Stimulated activated CD4-positive, alpha-beta T cell treated with anti-CD3 and anti-CD28 coated beads, TNF-alpha, amount 100 ng/mL, for 4 hours (primary cell): ENCODE measurements at regions not wholly inside any gene's neighbourhood (a gene's known extent, or its start where the extent isn't known, plus 50 kb on each side); places are given as distances from the start of the nearest gene placed in this dataset.
"Not testable (repeated sequence)": the region's sequence is repeated elsewhere in the genome, so short reads cannot be mapped to it uniquely, and the experiment has no call there.

Experiments used
- DNase-seq, 3 experiments: peaks; one replicate each; pipeline ENCODE4 v3.0.0-alpha.2; 2020; ENCODE audit warnings: low read depth in 3 of 3

DNA sequence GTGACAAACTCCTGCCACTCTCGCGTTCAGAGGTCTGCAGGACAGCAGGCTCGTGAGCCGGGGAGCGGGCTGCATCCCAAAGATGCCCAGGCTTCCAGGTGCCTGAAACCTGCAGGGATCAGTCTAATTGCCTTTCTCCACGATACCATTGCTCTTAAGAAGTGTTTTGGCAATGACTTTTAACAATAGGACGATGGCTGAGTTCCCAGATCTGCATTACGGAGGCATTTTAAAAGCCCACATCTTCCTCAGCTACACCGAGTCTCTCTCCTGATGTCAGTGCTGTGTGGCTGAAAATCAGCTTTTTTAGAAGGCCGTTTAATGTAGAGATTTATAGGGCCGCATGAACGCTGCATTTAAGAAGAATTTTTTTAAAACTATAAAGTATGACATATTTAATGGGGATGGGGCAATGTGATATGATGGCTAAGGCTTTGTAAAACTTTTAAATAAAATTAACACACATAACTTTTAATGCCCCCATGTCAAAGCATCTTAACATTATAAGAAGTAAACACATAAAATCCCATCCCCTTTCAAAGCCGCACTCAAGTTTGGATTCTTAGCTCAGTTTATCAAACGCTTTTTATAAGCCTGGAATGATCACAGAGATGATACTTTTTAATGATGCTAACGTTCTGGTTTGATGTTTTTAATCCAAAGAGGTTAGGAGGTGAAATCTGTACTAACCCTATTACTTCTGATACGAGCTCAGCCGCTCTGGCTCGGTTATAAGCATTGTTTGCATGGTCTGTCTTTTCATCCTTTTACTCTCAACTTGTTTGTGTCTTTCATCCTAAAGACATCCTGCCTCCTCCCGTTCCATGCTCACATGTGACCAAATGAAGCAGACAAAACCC lies 386.0 kb downstream of the SMOC2 start:
- no peak for DNase-seq

DNA sequence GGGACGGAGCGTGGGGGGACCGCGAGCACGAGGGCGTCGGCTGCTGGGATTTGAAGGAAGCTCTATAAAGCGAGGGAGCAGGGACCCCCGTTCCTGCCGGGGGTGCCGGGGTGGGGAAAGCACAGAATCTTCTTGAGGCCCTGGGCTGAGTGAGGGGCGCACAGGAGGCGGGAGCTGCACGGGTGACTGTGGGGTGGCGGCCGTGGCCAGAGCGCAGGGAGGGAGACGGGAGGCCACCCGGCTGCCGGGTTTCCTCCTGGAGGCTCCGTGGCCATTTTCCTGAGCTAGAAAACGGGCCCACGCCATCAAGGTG lies 385.1 kb downstream of the SMOC2 start:
- no peak for DNase-seq

GRCh38 chr6:168825226-168826077 lies 384.5 kb downstream of the SMOC2 start:
- DNase-seq = no peak

GRCh38 chr6:168823397-168824212 lies 382.6 kb downstream of the SMOC2 start:
- DNase-seq = no peak

- no peak for DNase-seq
Measured at GRCh38 chr6:168822376-168822775, 381.4 kb downstream of the SMOC2 start.

DNA sequence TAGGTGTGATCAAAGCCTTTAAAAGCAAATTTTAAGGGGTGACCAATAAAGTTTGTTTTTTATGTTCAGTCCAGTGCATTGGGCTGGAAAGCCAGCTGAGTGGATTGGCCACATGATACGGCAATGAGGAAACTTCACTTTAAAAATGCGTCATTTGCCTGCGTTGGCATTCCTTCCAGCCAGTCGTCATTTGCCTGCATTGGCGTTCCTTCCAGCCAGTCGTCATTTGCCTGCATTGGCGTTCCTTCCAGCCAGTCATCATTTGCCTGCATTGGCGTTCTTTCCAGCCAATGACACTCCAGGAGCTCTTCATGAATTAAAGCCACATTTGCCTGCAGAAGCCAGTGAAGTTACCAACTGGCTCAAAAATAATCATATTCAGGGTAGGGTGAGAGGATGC lies 378.6 kb downstream of the SMOC2 start:
- no peak for DNase-seq

GRCh38 chr6:168817558-168818159 lies 376.7 kb downstream of the SMOC2 start:
- DNase-seq = no peak

DNA sequence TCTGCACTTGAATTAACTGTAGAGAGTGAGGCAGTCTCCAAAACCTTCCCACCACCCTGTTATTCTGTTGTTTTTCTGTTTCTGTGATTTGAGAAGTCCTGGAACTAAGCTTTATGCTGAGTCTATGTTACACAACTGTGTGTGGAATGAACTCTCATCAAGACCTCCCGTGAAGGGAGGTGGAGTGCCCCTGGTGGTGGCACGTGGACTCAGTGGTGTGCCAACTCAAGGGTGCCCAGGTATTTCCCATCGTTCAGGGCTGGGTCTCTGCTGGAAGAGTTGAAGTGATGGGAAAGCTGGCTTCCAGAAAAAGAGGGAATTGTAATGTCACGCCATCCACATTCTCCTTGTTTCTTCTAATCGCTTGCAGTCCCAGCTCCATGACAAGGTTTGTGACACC lies 374.2 kb downstream of the SMOC2 start:
- no peak for DNase-seq

DNA sequence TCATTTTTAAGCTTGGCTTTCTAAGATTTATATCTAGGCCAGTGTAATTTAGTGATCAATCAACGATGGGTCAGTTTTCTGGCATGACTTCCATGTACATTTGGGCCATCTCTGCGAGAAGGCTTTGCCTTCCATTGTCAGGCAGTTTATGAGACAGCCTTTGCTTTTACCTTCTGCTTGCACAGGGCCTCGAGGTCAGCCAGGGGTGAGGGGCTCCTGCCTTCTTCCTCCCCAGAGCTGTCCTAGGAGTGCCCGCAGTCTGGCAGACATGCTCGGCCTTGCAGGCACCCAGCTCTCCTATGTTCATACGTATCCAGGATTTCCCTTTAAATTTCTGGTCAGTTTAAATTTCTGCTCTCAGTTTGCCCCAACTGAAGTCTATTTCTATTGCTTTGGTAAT lies 367.2 kb downstream of the SMOC2 start:
- no peak for DNase-seq

- DNase-seq = no peak
Measured at GRCh38 chr6:168804331-168804730, 363.3 kb downstream of the SMOC2 start.

GRCh38 chr6:168803874-168804273 lies 362.9 kb downstream of the SMOC2 start:
- DNase-seq = no peak

DNA sequence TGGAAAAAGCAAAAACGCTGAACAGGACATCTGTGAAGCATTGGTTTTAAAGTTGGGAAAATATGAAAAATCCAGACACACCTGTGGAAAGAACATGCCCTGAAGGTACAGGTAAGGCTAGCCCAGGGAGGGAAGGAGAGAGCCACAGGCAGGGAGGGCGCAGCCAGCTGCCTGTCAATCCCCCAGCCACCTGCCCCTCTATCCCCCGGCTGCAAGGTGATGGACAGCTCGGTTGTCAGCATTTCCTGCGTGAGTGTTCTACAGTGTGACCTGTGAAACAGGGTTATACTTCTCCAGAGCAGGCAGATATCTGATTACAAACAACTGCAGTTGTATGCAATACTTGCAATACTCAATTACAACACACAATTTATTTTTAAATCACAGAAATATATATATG lies 358.1 kb downstream of the SMOC2 start:
- DNase-seq = no peak

GRCh38 chr6:168796106-168796505 lies 355.1 kb downstream of the SMOC2 start:
- no peak for DNase-seq

DNA sequence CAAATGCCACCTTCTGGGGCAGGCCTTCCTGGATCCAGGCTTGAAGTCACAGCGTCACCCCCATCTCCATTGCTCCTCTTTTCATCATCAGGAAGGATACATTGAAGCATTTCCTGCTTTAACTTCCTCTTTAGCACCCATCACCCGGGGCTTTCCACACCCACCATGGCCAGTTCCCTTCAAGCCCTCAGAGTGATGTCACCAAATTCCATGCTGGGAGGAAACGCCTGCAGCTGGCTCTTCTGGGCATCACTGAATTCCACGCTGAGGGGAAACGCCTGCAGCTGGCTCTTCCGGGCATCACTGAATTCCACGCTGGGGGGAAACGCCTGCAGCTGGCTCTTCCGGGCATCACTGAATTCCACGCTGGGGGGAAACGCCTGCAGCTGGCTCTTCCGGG lies 354.6 kb downstream of the SMOC2 start:
- DNase-seq = not testable (repeated sequence)

DNA sequence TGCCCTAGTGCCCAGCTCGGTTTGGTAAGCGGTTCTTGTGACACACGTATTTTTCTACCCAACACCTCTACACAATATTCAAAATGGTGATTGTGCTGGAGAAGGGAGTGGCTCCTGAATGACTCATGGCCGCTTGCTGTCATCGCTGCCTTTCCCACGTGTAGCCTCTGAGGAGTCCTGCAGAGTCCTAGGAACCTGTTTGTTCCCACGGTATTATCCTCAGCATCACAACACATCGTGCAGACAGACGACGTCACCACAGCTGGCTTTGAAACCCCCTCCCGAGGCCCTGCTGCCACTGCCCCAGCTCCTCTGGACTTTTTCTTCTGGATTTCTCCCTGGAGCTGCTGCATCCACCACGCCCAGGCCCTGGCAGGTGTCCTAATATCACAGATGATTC lies 353.5 kb downstream of the SMOC2 start:
- DNase-seq = no peak

DNA sequence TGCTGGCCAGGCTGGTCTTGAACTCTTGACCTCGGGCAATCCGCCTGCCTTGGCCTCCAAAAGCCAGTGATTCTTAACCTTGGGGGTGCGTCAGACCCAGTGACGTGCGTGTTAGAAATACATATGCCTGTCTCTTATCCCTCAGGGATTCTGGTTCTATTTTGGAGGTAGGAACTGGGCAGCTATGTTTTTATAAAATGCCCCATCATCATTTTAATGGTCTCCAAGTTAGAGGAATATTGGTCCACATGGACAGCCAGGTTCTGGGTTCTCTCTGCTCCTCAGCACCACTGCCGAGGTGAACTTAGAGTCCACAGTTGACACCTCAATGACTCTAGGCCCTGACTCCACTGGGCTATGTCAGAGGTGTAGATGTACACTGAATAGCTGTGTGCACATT lies 352.7 kb downstream of the SMOC2 start:
- no peak for DNase-seq

DNA sequence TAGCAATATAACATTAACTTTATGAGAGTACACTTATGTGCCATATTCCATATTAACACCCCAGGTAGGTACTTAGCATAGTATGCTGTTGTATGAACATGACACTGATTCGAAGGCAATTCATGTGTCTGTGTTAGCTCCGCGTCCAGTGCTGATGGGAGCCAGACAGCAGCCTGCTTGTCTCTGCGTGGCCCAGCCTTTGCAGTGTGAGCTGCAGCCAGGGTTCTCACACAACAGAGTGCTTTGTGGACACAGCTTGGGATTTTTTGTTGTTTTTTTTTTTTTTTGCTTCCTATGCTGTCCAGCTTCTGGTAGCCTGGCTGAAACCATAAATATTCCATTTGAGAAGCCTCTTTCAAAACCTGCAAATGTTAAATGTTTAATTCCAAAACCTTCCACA lies 350.9 kb downstream of the SMOC2 start:
- DNase-seq = no peak

DNA sequence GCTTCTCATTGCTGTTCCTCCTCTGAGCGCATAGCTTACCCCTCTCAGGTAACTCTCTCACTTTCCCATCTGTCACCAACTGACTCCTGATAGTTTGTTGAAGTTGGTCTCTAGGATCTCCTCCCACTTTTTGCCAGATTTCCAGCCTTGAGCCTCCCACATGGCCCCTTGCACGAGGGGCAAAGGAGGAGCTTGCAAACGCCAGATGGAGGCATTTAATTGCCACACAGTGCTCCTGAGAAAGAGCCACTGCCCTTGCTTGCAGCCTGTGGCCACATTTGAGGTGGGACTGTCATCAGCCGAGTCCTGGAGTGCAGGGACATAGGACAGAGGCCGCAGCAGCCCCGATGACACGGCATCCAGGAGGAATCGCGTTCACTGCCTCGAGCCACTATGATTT lies 348.7 kb downstream of the SMOC2 start:
- DNase-seq = no peak

DNA sequence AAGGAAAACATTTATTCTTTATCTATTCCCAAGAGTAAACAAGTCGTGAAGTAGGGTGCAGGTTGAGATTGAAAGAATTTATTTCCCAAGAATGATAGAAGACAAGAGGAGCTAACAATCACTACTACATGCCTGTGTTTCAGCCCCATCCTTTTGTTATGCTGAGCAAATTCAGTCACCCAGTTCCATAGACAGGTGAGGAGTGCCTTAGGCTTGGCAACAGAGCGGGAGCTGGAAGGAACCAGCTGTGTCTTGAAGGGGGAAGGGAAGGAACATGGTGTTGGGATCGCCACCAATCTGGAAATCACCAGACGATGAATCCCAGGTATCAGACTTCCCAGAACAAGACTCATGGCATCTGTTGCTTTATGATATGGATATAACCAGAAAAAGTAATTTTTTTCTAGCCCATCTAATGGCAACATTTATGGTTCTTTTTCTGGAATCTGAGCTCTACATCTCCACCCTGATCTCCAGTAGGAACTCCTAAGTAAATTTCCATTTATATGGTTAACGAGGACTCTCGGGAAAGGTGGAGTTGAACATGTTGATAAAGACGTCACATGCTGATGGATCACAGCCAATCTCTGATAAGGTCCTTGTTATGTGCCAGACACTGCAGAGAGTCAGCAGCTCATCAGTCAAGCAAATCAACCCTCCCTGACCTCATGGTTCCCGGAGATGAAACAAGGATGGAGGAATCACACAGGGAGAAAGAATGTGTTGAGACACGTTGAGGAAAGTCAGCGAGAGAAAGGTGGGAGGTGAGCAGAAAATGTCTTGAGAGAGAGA lies 344.9 kb downstream of the SMOC2 start:
- no peak for DNase-seq

- DNase-seq = no peak
Measured at GRCh38 chr6:168784426-168784825, 343.4 kb downstream of the SMOC2 start.

GRCh38 chr6:168783720-168784119 lies 342.7 kb downstream of the SMOC2 start:
- no peak for DNase-seq
